GM12878 (cell line): ENCODE measurements at regions not wholly inside any gene's neighbourhood (a gene's known extent, or its start where the extent isn't known, plus 50 kb on each side); places are given as distances from the start of the nearest gene placed in this dataset.

ENCODE experiments used
- CTCF ChIP-seq, 3 experiments: IDR thresholded peaks in 2 of 3; conservative IDR thresholded peaks in 1 of 3; 2 replicates each; pipeline ENCODE4 v1.5.1; 2011; ENCODE audit warnings: low read depth in 3 of 3, low read length in 3 of 3, mild to moderate bottlenecking in 3 of 3, control low read depth in 2 of 3, moderate library complexity in 2 of 3, inconsistent platforms in 1 of 3, mixed read lengths in 1 of 3; ENCODE audit not compliant: control insufficient read depth in 2 of 3, insufficient read depth in 1 of 3; ENCODE audit errors: extremely low read depth in 1 of 3
- GABPA ChIP-seq: IDR thresholded peaks from 2 replicates; pipeline ENCODE4 v1.6.1; 2014; ENCODE audit warnings: antibody characterized with exemption, low read depth, mild to moderate bottlenecking, inconsistent platforms
- IRF3 ChIP-seq: fragments of 450-650 bp; IDR thresholded peaks from 2 replicates; pipeline ENCODE4 v1.6.1; 2014; ENCODE audit warnings: mild to moderate bottlenecking
- PBX3 ChIP-seq: IDR thresholded peaks from 2 replicates; pipeline ENCODE4 v1.6.1; 2011; ENCODE audit warnings: mild to moderate bottlenecking, low read depth, low read length, moderate library complexity; ENCODE audit not compliant: insufficient replicate concordance
- POLR2A ChIP-seq: IDR thresholded peaks from 2 replicates; pipeline ENCODE4 v1.6.1; 2011; ENCODE audit warnings: low read depth, mild to moderate bottlenecking, low read length
- TCF3 ChIP-seq: IDR thresholded peaks from 2 replicates; pipeline ENCODE4 v1.6.1; 2012; ENCODE audit warnings: low read depth, mild to moderate bottlenecking, low read length, borderline replicate concordance; ENCODE audit not compliant: insufficient read depth
- YY1 ChIP-seq: IDR thresholded peaks from 2 replicates; pipeline ENCODE4 v1.6.1; 2011; ENCODE audit warnings: low read depth, mild to moderate bottlenecking, low read length
- ZBTB40 ChIP-seq: fragments of 450-650 bp; IDR thresholded peaks from 2 replicates; pipeline ENCODE4 v1.6.1; 2016; ENCODE audit warnings: mild to moderate bottlenecking, moderate library complexity, borderline replicate concordance
- ZZZ3 ChIP-seq: IDR thresholded peaks from 2 replicates; pipeline ENCODE4 v1.6.1; 2011; ENCODE audit warnings: low read depth; ENCODE audit not compliant: control insufficient read depth, insufficient read length

GRCh38 chr16:47905771-47906170 is 250.0 kb downstream of the ABCC12 start:
- TF ChIP-seq CTCF (IDR thresholded peaks at IDR 0.05 in 2 of 3, conservative IDR thresholded peaks at IDR 0.05 in 1 of 3; ENCODE audit: control insufficient read depth in 2 of 3, extremely low read depth in 1 of 3, insufficient read depth in 1 of 3, low read depth in 3 of 3, low read length in 3 of 3) = no peak
- no peak for TF ChIP-seq ZZZ3
- TF ChIP-seq TCF3 = no peak
- no peak for TF ChIP-seq GABPA
- no peak for TF ChIP-seq YY1
- no peak for TF ChIP-seq POLR2A
- no peak for TF ChIP-seq ZBTB40
- TF ChIP-seq PBX3 = no peak
- TF ChIP-seq IRF3 = no peak
